ENCODE measurements at regions not wholly inside any gene's neighbourhood (a gene's known extent, or its start where the extent isn't known, plus 50 kb on each side); places are given as distances from the start of the nearest gene placed in this dataset.
"Not testable (repeated sequence)": the region's sequence is repeated elsewhere in the genome, so short reads cannot be mapped to it uniquely, and the experiment has no call there.

GRCh38 chr17:13788385-13788784 is 186.7 kb upstream of the HS3ST3A1 start:
- DNase-seq, result no peak

- no peak for DNase-seq
Observed at GRCh38 chr17:13792314-13792713, 190.6 kb upstream of the HS3ST3A1 start.

GRCh38 chr17:13793951-13794350 is 192.2 kb upstream of the HS3ST3A1 start:
- no peak for DNase-seq

GRCh38 chr17:13797863-13798262 is 196.1 kb upstream of the HS3ST3A1 start:
- DNase-seq, result no peak

DNA sequence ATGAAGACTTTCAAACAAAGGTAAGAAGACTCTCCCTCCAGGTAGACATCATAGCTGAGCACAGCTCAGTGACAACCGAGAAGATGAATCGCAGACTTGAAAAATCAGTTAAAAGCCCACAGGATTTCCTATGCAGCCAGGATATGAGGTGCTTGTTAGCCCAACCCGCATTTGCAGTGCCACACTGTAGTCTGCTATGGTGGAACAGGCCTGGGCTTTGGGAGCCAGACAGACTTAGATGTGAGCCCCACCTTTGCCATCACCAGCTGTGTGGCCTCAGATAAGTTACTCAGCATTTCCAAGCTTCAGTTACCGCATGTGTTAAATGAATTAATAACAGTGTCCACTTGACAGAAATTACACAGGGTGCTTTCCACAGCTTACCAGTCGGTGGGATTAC is 204.4 kb upstream of the HS3ST3A1 start:
- DNase-seq, result no peak

GRCh38 chr17:13807103-13807502 is 205.4 kb upstream of the HS3ST3A1 start:
- DNase-seq, result no peak

DNA sequence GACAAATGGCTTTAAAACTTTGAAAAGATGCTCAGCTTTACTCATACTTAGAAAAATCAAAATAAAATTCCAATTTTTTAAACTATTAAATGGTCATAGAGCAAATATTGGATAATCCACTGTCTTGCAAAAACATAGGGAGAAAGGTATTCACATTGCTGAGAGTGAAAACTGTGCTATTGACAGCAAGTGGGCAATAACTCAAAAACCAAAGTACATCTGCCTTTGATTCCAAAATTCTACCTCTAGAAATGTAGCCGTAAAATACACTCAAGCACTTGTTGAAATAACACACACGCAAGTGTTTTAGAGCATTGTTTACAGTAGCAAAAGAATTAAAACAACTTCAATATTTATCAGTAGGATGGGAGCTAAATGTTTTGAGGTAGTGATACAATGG is 210.6 kb upstream of the HS3ST3A1 start:
- no peak for DNase-seq

- DNase-seq, result no peak
Observed at GRCh38 chr17:13813347-13814240, 211.9 kb upstream of the HS3ST3A1 start.

DNA sequence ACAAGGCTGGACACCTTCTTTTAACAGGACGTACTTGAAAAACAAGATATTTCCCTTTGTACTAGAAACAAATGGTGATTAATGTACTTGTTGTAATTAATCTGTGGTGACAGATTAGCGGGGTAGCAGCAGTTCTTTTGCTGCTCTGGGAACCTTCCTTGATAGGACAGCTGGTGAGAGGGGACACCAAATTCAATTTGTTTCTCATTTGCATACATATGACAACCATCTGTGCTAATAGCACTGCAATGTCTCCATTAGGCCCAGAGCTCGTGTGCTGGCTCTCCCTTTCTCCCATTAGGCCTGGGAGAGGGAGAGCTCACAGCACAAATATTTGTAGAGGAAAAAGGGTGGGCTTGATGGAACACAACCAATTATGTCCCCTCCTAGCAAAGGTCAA is 221.0 kb upstream of the HS3ST3A1 start:
- no peak for DNase-seq

- no peak for DNase-seq
Observed at GRCh38 chr17:13825526-13826040, 223.9 kb upstream of the HS3ST3A1 start.

DNA sequence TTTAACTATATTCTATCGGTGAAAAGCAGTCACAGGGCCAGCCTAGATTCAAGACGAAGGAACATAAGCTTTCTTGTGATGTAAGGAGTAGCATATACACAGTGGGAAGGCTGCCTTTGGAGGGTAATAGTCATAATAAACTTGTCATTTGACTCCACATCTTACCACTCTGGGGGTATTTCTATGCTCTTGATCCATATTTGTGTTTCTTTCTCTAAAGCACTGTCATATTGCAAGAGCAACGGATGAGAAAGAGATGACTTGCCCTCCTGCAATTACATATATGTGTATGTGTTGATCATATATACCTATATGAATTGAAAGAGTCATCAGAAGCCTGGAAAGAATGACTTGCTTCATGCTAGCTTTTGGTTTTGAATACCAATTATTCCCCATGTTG is 225.4 kb upstream of the HS3ST3A1 start:
- no peak for DNase-seq

DNA sequence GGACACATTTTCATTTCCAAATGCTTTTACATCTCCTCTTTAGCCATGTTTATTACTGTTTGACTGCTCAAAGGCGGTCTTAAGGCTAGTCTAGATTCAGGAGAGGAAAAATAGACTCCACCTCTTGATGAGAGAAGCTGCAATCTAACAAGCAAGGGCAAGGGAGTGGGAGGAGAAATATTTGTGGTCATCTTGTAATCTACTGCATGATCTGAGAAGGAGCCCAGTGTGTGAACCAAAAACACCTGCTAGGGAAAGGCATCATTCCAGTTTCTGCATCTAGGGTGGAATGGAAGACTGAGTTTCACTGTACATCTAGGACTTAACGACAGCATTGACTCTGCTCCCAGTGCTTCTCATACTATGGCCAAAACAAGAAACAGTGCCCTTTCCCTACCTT is 232.2 kb upstream of the HS3ST3A1 start:
- DNase-seq, result no peak

- DNase-seq, result no peak
Observed at GRCh38 chr17:13835151-13835550, 233.4 kb upstream of the HS3ST3A1 start.

DNA sequence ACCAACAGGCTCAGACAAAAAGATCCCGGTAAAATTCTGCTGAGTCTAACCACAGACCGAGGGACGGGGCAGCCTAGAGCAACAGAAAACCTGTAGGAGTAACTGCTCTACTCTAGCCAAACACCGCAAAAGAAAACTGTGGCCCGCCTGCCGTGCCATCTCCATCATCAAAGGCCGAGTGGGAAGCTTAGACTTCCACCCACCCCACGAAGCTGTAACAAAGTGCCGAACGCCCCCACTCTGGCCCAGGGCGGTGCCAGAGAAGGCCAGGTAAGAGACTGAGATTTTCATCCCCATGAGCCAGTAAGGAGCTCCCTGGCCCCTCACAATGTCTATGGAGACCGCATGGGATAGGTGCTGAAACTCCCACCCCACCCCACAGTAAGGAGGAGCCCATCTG is 231.9 kb upstream of the COX10 start:
- no peak for DNase-seq

- no peak for DNase-seq
Observed at GRCh38 chr17:13840254-13840653, 229.1 kb upstream of the COX10 start.

GRCh38 chr17:13843862-13844635 is 225.3 kb upstream of the COX10 start:
- DNase-seq, result no peak

DNA sequence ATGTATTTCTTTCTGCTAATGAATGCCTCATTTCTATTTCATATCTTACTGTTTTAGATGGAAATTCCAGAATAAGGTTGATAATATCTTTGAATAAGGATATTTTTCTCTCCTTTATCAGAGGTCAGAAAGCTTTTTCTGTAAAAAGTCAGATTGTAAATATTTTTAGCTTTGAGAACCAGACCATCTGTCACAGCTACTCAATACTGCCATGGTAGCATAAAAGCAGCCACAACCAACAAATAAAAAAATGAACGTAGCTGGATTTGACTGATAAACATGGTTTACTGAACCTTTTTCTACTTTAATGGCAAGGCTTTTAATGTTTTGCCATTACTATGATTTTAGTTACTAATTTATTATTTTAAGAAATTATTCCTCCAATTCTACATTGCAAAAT is 217.4 kb upstream of the COX10 start:
- DNase-seq, result no peak

DNA sequence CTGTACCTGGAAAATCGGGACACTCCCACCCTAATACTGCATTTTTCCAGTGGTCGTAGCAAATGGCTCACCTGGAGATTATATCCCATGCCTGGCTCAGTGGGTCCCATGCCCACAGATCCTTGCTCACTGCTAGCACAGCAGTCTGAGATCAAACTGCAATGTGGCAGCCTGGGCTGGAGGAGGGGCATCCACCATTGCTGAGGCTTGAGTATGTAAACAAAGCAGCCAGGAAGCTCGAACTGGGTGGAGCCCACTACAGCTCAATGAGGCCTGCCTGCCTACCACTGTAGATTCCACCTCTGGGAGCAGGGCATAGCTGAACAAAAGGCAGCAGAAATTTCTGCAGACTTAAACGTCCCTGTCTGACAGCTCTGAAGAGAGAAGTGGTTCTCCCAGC is 213.6 kb upstream of the COX10 start:
- DNase-seq, result not testable (repeated sequence)

DNA sequence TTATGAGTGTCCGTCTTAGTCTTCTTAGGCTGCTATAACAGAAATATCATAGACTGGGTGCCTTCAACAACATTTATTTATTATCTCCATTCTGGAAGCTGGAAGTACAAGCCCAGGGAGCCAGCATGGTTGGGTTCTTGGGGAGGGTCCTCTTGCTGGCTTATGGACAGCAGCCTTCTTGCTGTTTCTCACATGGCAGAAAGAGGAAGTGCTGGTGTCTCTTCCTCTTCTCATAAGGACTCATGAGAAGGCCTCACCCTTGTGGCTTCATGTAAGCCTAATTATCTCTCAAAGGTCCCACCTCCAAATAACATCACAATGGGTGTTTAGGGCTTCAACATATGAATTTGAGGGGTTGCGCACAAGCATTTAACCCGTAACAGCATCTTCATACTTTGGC is 207.0 kb upstream of the COX10 start:
- no peak for DNase-seq

DNA sequence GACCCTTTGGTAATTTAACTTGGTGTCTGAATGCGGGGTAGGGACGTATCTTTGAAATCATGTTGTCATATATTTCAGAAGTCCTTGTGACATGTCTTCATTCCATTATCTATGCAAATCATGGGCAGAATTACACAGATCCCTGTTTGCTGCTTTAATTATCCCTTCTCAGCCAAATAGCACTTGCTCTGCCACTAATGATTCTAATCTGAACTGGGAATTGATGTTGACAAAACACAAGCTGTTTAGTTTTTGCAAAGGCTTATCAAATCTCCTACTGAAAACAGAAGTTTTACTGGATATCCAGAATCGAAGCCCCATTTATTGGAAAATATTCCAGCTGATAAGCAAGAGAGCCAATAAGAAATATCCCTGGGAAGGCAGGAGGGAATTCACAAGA is 205.9 kb upstream of the COX10 start:
- no peak for DNase-seq

GRCh38 chr17:13864521-13864920 is 204.8 kb upstream of the COX10 start:
- no peak for DNase-seq

DNA sequence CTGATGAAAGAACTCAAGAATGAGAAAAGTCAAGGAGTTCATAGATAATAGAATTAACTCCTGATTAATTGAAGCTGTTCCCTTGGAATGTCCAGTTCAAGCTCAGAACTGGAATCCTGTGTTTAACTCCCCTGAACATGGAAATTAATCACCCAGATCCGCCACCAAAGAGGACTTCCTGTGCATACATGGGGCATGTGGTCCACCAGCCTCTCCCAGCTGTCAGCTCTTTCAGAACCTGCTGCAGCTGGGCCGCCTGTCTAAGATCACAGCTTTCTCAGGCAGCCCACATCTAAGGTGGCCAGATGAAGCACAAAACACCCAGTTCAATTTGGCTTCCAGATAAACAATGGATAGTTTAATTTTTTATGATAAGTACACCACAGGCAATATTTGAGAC is 203.7 kb upstream of the COX10 start:
- no peak for DNase-seq

DNA sequence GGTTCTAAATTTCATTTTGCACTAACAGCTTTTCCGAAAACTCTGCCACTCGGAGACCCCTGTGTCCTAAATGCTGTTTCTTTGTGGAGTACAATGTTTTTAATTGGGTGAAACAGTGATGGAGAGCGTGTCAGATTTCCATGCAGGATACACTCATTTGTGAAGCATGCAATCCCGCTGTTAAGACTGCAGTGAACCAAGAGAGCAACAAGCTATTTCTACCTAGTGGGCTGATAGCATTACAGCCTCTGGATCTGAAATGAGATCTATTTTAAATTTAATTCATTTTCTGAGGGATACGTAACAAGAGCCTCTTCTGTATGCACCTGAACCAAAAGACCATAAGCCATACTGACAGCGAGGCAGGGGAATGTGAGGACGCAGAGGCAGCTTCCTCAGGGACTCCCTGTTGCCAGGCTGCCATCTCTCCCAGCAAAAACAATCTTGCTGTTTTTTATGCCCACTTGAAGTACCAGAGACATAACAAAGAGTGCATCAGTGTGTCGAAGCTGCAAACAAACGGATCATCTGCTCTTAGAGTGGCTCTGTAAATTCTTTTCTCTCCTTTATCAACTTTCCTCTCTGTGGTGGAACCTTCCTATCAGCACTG is 199.9 kb upstream of the COX10 start:
- DNase-seq, result no peak

DNA sequence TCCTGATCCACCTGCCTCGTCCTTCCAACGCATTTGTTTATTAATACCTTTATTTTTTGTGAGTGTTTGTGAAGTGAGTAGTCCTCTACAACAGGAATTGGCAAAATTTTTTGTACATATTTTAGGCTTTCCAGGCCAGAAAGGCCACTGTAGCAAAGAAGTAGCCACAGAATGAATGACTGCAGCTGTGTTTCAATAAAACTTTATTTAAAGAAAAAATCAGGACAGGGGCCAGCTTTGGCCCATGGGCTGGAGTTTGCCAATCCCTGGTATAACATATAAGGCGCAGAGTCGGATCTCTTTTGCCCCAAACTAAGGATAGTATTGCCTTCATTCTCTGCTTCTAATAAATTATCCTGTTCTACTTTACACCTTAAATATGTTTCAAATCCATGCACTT is 198.0 kb upstream of the COX10 start:
- DNase-seq, result no peak
